ENCODE measurements at regions not wholly inside any gene's neighbourhood (a gene's known extent, or its start where the extent isn't known, plus 50 kb on each side); places are given as distances from the start of the nearest gene placed in this dataset.

DNA sequence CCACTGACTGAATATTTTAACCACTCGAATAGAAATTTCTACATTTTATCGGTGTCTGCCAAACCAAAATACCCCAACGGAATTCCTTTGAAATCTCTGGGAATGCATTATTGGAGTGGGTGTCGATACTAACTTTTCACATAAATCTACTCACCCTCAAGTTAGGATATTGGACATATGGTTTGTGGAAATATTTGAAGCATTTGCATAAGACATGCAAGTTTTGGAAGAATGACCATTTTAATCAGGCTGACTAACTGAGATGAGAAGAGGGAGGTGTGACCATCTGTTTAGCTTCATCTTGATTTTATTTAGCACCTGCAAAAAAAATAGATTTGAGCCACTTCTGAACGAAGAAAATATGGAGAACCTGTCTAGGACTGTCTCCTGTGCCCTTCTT lies 61.2 kb downstream of the KLF6 start:
- intact Hi-C loops (cut with DNase I): no loop called here
- Histone ChIP-seq H3K9me3 (no peaks in the 10 kb centered on the region), H3K36me3 (no peaks in the 10 kb centered on the region), H3K4me1 (peaks cover 0 to 19% (median 0%) of the 10 kb centered on the region in 3 donors), H3K4me3 (no peak overlapping the region), H3K27ac (no peak overlapping the region), H3K27me3 (no peaks in the 10 kb centered on the region)
- TF ChIP-seq, protein P1, sequence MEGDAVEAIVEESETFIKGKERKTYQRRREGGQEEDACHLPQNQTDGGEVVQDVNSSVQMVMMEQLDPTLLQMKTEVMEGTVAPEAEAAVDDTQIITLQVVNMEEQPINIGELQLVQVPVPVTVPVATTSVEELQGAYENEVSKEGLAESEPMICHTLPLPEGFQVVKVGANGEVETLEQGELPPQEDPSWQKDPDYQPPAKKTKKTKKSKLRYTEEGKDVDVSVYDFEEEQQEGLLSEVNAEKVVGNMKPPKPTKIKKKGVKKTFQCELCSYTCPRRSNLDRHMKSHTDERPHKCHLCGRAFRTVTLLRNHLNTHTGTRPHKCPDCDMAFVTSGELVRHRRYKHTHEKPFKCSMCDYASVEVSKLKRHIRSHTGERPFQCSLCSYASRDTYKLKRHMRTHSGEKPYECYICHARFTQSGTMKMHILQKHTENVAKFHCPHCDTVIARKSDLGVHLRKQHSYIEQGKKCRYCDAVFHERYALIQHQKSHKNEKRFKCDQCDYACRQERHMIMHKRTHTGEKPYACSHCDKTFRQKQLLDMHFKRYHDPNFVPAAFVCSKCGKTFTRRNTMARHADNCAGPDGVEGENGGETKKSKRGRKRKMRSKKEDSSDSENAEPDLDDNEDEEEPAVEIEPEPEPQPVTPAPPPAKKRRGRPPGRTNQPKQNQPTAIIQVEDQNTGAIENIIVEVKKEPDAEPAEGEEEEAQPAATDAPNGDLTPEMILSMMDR (IDR thresholded peaks at IDR 0.05): no peak
- no peak for TF ChIP-seq POLR2A (IDR thresholded peaks at IDR 0.05)
- WGBS, 2 donors: 78 to 79% methylated on average over 5 of the region's 5 CpGs
- DNase-seq: no peak

DNA sequence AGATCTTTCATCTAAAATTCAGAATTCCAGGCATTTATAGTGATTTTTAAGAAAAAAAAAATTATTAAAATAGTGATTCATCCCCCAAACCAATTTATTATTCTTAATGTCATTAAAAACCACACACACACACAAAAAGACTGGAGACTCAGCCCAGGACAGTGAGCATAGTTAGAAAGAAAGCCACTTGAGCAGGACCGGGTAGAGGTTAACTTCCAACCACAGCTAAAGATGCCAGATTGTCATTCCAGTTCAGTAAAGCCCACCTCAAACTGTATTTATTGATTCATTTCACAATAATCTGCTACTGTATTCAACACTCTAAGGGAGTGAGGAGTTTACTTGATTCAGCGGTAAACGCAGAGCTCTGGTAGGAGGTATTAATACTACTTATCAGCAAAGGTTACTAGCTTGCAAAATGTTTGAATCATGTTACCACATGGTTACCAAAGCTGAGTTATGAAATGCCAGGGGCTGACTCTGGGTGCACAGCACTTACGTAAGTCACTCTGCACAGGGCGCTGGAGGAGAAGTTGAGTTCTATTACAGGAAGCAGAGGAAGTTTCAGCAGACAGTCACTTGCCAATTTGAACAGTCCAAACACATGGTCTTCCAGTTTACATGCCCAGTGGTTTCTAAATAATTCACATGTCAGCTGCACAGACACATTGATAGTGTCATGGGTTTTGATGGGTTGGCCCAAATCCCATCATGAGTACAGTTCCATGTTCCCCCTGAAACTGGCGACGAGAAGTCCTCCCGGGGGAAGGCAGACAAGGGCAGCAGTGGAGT lies 64.6 kb downstream of the KLF6 start:
- Histone ChIP-seq H3K36me3 (no peaks in the 10 kb centered on the region), H3K27ac (peak overlapping the region in 2 of 4 donors; percentile 22 to 51), H3K27me3 (no peaks in the 10 kb centered on the region), H3K4me3 (no peak overlapping the region), H3K4me1 (peaks cover 0 to 32% (median 6%) of the 10 kb centered on the region in 3 donors), H3K9me3 (no peaks in the 10 kb centered on the region)
- TF ChIP-seq, protein P1 (IDR thresholded peaks at IDR 0.05): no peak
- TF ChIP-seq POLR2A (IDR thresholded peaks at IDR 0.05): no peak
- intact Hi-C loops (cut with DNase I): no loop called here
- DNase-seq: no peak
- 47 to 52% methylated on average over 5 of the region's 8 CpGs for WGBS, 2 donors

- Histone ChIP-seq H3K4me1 (peaks cover 0 to 32% (median 6%) of the 10 kb centered on the region in 3 donors), H3K27ac (peak overlapping the region in 1 of 4 donors; percentile 32), H3K9me3 (no peaks in the 10 kb centered on the region), H3K27me3 (no peaks in the 10 kb centered on the region), H3K4me3 (no peak overlapping the region), H3K36me3 (no peaks in the 10 kb centered on the region)
- intact Hi-C loops (cut with DNase I): no loop called here
- no peak for DNase-seq
- TF ChIP-seq, protein P1 (IDR thresholded peaks at IDR 0.05): no peak
- no peak for TF ChIP-seq POLR2A (IDR thresholded peaks at IDR 0.05)
- 78 to 87% methylated on average over 8 to 11 of the region's 17 CpGs for WGBS, 2 donors
Measured at GRCh38 chr10:3719024-3719843, 65.8 kb downstream of the KLF6 start.

- Histone ChIP-seq H3K4me1 (peaks cover 0 to 32% (median 6%) of the 10 kb centered on the region in 3 donors), H3K4me3 (no peak overlapping the region), H3K9me3 (no peaks in the 10 kb centered on the region), H3K27me3 (no peaks in the 10 kb centered on the region), H3K36me3 (no peaks in the 10 kb centered on the region), H3K27ac (no peak overlapping the region)
- intact Hi-C loops (cut with DNase I): no loop called here
- TF ChIP-seq, protein P1 (IDR thresholded peaks at IDR 0.05): no peak
- TF ChIP-seq POLR2A (IDR thresholded peaks at IDR 0.05): no peak
- 42 to 49% methylated on average over 8 of the region's 9 CpGs for WGBS, 2 donors
- DNase-seq: no peak
Measured at GRCh38 chr10:3716093-3716492, 68.9 kb downstream of the KLF6 start.

GRCh38 chr10:3714967-3715366 lies 70.0 kb downstream of the KLF6 start:
- DNase-seq: no peak
- Histone ChIP-seq H3K4me3 (no peak overlapping the region), H3K27ac (no peak overlapping the region), H3K4me1 (peaks cover 0 to 22% (median 6%) of the 10 kb centered on the region in 3 donors), H3K36me3 (no peaks in the 10 kb centered on the region), H3K27me3 (no peaks in the 10 kb centered on the region), H3K9me3 (no peaks in the 10 kb centered on the region)
- 66 to 72% methylated on average over 2 of the region's 2 CpGs for WGBS, 2 donors
- TF ChIP-seq, protein P1 (IDR thresholded peaks at IDR 0.05): no peak
- TF ChIP-seq POLR2A (IDR thresholded peaks at IDR 0.05): no peak
- intact Hi-C loops (cut with DNase I): no loop called here
